ENCODE measurements at regions not wholly inside any gene's neighbourhood (a gene's known extent, or its start where the extent isn't known, plus 50 kb on each side); places are given as distances from the start of the nearest gene placed in this dataset.

- TF ChIP-seq CTCF (IDR thresholded peaks at IDR 0.05) (no peak), EZH2phosphoT487 (IDR thresholded peaks at IDR 0.05) (no peak)
Observed at GRCh38 chrX:94424456-94424855, 750.5 kb downstream of the FAM133A start.

Data from neural progenitor cell (in vitro differentiated cells).